ENCODE measurements at regions not wholly inside any gene's neighbourhood (a gene's known extent, or its start where the extent isn't known, plus 50 kb on each side); places are given as distances from the start of the nearest gene placed in this dataset.

GRCh38 chr19:30854661-30855060 lies 482.5 kb downstream of the ZNF536 start:
- H3K9me3 Mint-ChIP-seq: peaks cover 0 to under 1% (median 0%) of the 10 kb centered on the region in 5 donors
- no peak overlapping the region for H3K4me3 Mint-ChIP-seq
- no peaks in the 10 kb centered on the region for H3K36me3 ChIP-seq (ENCODE audit: insufficient read depth, low read length)
- peaks cover 0 to 4% of the 10 kb centered on the region in 2 donors for H3K27me3 Mint-ChIP-seq
- no peak overlapping the region for H3K4me3 ChIP-seq (ENCODE audit: low read length)
- no peaks in the 10 kb centered on the region for H3K27me3 ChIP-seq (ENCODE audit: insufficient read depth, low read length, poor library complexity, severe bottlenecking)
- no peak overlapping the region for H3K27ac ChIP-seq (ENCODE audit: low read depth, low read length)
- no peak overlapping the region for H3K27ac Mint-ChIP-seq
- no peaks in the 10 kb centered on the region for H3K36me3 Mint-ChIP-seq
- no peaks in the 10 kb centered on the region for H3K9me3 ChIP-seq (ENCODE audit: low read length)
- no peaks in the 10 kb centered on the region for H3K4me1 ChIP-seq (ENCODE audit: insufficient read depth, low read length)
- ChIA-PET POLR2A (no interaction called here), CTCF (no interaction called here)
- no peak for DNase-seq
- H3K4me1 Mint-ChIP-seq: no peaks in the 10 kb centered on the region

GRCh38 chr19:30854207-30854606 lies 482.0 kb downstream of the ZNF536 start:
- Histone ChIP-seq H3K36me3 (ENCODE audit: insufficient read depth, low read length) (no peaks in the 10 kb centered on the region), H3K27me3 (ENCODE audit: insufficient read depth, low read length, poor library complexity, severe bottlenecking) (no peaks in the 10 kb centered on the region), H3K4me3 (ENCODE audit: low read length) (no peak overlapping the region), H3K9me3 (ENCODE audit: low read length) (no peaks in the 10 kb centered on the region), H3K27ac (ENCODE audit: low read depth, low read length) (no peak overlapping the region), H3K4me1 (ENCODE audit: insufficient read depth, low read length) (no peaks in the 10 kb centered on the region)
- H3K36me3 Mint-ChIP-seq: no peaks in the 10 kb centered on the region
- no peak overlapping the region for H3K27ac Mint-ChIP-seq
- ChIA-PET POLR2A (no interaction called here), CTCF (no interaction called here)
- no peak for DNase-seq
- no peaks in the 10 kb centered on the region for H3K4me1 Mint-ChIP-seq
- no peak overlapping the region for H3K4me3 Mint-ChIP-seq
- H3K27me3 Mint-ChIP-seq: peaks cover 0 to 4% of the 10 kb centered on the region in 2 donors
- no peaks in the 10 kb centered on the region for H3K9me3 Mint-ChIP-seq

- Mint-ChIP-seq H3K27me3 (peaks cover 0 to 4% of the 10 kb centered on the region in 2 donors), H3K9me3 (no peaks in the 10 kb centered on the region), H3K27ac (no peak overlapping the region), H3K4me1 (no peaks in the 10 kb centered on the region), H3K36me3 (no peaks in the 10 kb centered on the region), H3K4me3 (no peak overlapping the region)
- no peak for DNase-seq
- no peak overlapping the region for H3K27ac ChIP-seq (ENCODE audit: low read depth, low read length)
- ChIA-PET POLR2A (no interaction called here), CTCF (no interaction called here)
- H3K36me3 ChIP-seq (ENCODE audit: insufficient read depth, low read length): no peaks in the 10 kb centered on the region
- H3K9me3 ChIP-seq (ENCODE audit: low read length): no peaks in the 10 kb centered on the region
- no peaks in the 10 kb centered on the region for H3K27me3 ChIP-seq (ENCODE audit: insufficient read depth, low read length, poor library complexity, severe bottlenecking)
- H3K4me3 ChIP-seq (ENCODE audit: low read length): no peak overlapping the region
- H3K4me1 ChIP-seq (ENCODE audit: insufficient read depth, low read length): no peaks in the 10 kb centered on the region
Measured at GRCh38 chr19:30853036-30853435, 480.9 kb downstream of the ZNF536 start.

GRCh38 chr19:30852168-30852567 lies 480.0 kb downstream of the ZNF536 start:
- Histone ChIP-seq H3K4me1 (ENCODE audit: insufficient read depth, low read length) (no peaks in the 10 kb centered on the region), H3K36me3 (ENCODE audit: insufficient read depth, low read length) (no peaks in the 10 kb centered on the region), H3K27ac (ENCODE audit: low read depth, low read length) (no peak overlapping the region), H3K9me3 (ENCODE audit: low read length) (no peaks in the 10 kb centered on the region), H3K27me3 (ENCODE audit: insufficient read depth, low read length, poor library complexity, severe bottlenecking) (no peaks in the 10 kb centered on the region), H3K4me3 (ENCODE audit: low read length) (no peak overlapping the region)
- Mint-ChIP-seq H3K27ac (no peak overlapping the region), H3K9me3 (no peaks in the 10 kb centered on the region), H3K4me1 (no peaks in the 10 kb centered on the region), H3K36me3 (no peaks in the 10 kb centered on the region), H3K4me3 (no peak overlapping the region), H3K27me3 (peaks cover 0 to 4% of the 10 kb centered on the region in 2 donors)
- CTCF ChIA-PET: no interaction called here
- no peak for DNase-seq
- POLR2A ChIA-PET: no interaction called here

- DNase-seq: no peak
- Mint-ChIP-seq H3K4me1 (no peaks in the 10 kb centered on the region), H3K27me3 (peaks cover 0 to 4% of the 10 kb centered on the region in 2 donors), H3K27ac (no peak overlapping the region), H3K4me3 (no peak overlapping the region), H3K9me3 (no peaks in the 10 kb centered on the region), H3K36me3 (no peaks in the 10 kb centered on the region)
- Histone ChIP-seq H3K27ac (ENCODE audit: low read depth, low read length) (no peak overlapping the region), H3K27me3 (ENCODE audit: insufficient read depth, low read length, poor library complexity, severe bottlenecking) (no peaks in the 10 kb centered on the region), H3K4me1 (ENCODE audit: insufficient read depth, low read length) (no peaks in the 10 kb centered on the region), H3K4me3 (ENCODE audit: low read length) (no peak overlapping the region), H3K9me3 (ENCODE audit: low read length) (no peaks in the 10 kb centered on the region), H3K36me3 (ENCODE audit: insufficient read depth, low read length) (no peaks in the 10 kb centered on the region)
- POLR2A ChIA-PET: no interaction called here
- CTCF ChIA-PET: no interaction called here
Measured at GRCh38 chr19:30851646-30852045, 479.5 kb downstream of the ZNF536 start.

GRCh38 chr19:30848636-30849425 lies 476.6 kb downstream of the ZNF536 start:
- Mint-ChIP-seq H3K27me3 (peaks cover 0 to 3% of the 10 kb centered on the region in 2 donors), H3K36me3 (no peaks in the 10 kb centered on the region), H3K4me3 (no peak overlapping the region), H3K4me1 (no peaks in the 10 kb centered on the region), H3K9me3 (no peaks in the 10 kb centered on the region), H3K27ac (no peak overlapping the region)
- CTCF ChIA-PET: no interaction called here
- Histone ChIP-seq H3K4me1 (ENCODE audit: insufficient read depth, low read length) (no peaks in the 10 kb centered on the region), H3K9me3 (ENCODE audit: low read length) (no peaks in the 10 kb centered on the region), H3K27ac (ENCODE audit: low read depth, low read length) (no peak overlapping the region), H3K4me3 (ENCODE audit: low read length) (no peak overlapping the region), H3K27me3 (ENCODE audit: insufficient read depth, low read length, poor library complexity, severe bottlenecking) (no peaks in the 10 kb centered on the region), H3K36me3 (ENCODE audit: insufficient read depth, low read length) (no peaks in the 10 kb centered on the region)
- DNase-seq: no peak
- POLR2A ChIA-PET: no interaction called here

- Mint-ChIP-seq H3K4me1 (no peaks in the 10 kb centered on the region), H3K36me3 (no peaks in the 10 kb centered on the region), H3K27ac (no peak overlapping the region), H3K4me3 (no peak overlapping the region), H3K27me3 (no peaks in the 10 kb centered on the region), H3K9me3 (no peaks in the 10 kb centered on the region)
- H3K27me3 ChIP-seq (ENCODE audit: insufficient read depth, low read length, poor library complexity, severe bottlenecking): no peaks in the 10 kb centered on the region
- H3K4me3 ChIP-seq (ENCODE audit: low read length): no peak overlapping the region
- ChIA-PET POLR2A (no interaction called here), CTCF (no interaction called here)
- no peaks in the 10 kb centered on the region for H3K9me3 ChIP-seq (ENCODE audit: low read length)
- no peak for DNase-seq
- no peak overlapping the region for H3K27ac ChIP-seq (ENCODE audit: low read depth, low read length)
- no peaks in the 10 kb centered on the region for H3K36me3 ChIP-seq (ENCODE audit: insufficient read depth, low read length)
- no peaks in the 10 kb centered on the region for H3K4me1 ChIP-seq (ENCODE audit: insufficient read depth, low read length)
Measured at GRCh38 chr19:30846102-30846501, 473.9 kb downstream of the ZNF536 start.

GRCh38 chr19:30842926-30843325 lies 470.7 kb downstream of the ZNF536 start:
- Mint-ChIP-seq H3K36me3 (no peaks in the 10 kb centered on the region), H3K27me3 (no peaks in the 10 kb centered on the region), H3K9me3 (peaks cover 0 to 1% (median 0%) of the 10 kb centered on the region in 5 donors), H3K4me1 (no peaks in the 10 kb centered on the region), H3K27ac (no peak overlapping the region), H3K4me3 (no peak overlapping the region)
- CTCF ChIA-PET: no interaction called here
- no peak for DNase-seq
- no peaks in the 10 kb centered on the region for H3K4me1 ChIP-seq (ENCODE audit: insufficient read depth, low read length)
- no peak overlapping the region for H3K4me3 ChIP-seq (ENCODE audit: low read length)
- POLR2A ChIA-PET: no interaction called here
- no peaks in the 10 kb centered on the region for H3K36me3 ChIP-seq (ENCODE audit: insufficient read depth, low read length)
- no peak overlapping the region for H3K27ac ChIP-seq (ENCODE audit: low read depth, low read length)
- no peaks in the 10 kb centered on the region for H3K9me3 ChIP-seq (ENCODE audit: low read length)
- H3K27me3 ChIP-seq (ENCODE audit: insufficient read depth, low read length, poor library complexity, severe bottlenecking): no peaks in the 10 kb centered on the region

Data from CD8-positive, alpha-beta memory T cell (primary cell).